DMS53 (cell line): ENCODE measurements at regions not wholly inside any gene's neighbourhood (a gene's known extent, or its start where the extent isn't known, plus 50 kb on each side); places are given as distances from the start of the nearest gene placed in this dataset.
"Not testable (repeated sequence)": the region's sequence is repeated elsewhere in the genome, so short reads cannot be mapped to it uniquely, and the experiment has no call there.

Source experiments
- DNase-seq: peaks from one replicate; lab custom pipeline; 2025; lab: John Stamatoyannopoulos, UW

- not testable (repeated sequence) for DNase-seq
Observed at GRCh38 chr1:234795711-234796437, 185.9 kb upstream of the IRF2BP2 start.

DNA sequence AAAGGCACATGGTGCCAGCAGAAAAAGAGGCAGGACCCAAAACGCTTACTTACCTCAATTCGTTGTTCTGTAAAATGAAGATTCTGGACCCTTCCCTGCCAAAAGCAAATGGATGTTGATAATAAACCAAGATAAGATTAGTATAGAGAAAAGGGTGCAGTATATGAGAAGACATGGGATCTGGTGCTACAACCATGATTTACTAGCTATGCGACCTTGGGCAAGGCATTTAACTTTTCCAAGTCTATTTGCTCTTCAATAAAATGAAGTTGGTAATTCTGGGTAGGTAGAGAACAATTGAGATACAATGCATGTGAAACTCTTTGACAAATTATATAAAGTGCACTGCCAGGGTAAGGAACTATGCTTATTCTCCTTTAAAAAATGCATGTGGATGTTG is 185.0 kb upstream of the IRF2BP2 start:
- not testable (repeated sequence) for DNase-seq

DNA sequence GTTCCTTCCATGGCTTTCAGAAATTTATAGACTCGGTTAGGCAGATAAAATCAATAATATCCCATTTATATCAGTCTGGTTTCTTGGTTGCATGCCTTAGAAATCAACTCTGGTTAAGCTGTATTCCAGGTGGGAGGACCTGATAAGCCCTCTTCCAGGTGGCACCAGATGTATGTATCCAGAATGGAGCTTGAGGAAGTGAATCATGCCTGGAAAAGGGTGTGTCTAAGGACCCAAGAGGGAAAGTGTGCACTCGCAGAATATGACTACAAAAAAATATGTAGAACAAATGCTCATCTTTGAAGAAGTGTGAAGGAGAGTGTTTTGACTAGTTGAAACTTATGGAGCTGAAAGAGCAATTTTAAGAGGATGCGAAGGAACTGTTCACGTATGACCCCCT is 184.5 kb upstream of the IRF2BP2 start:
- DNase-seq: not testable (repeated sequence)

DNA sequence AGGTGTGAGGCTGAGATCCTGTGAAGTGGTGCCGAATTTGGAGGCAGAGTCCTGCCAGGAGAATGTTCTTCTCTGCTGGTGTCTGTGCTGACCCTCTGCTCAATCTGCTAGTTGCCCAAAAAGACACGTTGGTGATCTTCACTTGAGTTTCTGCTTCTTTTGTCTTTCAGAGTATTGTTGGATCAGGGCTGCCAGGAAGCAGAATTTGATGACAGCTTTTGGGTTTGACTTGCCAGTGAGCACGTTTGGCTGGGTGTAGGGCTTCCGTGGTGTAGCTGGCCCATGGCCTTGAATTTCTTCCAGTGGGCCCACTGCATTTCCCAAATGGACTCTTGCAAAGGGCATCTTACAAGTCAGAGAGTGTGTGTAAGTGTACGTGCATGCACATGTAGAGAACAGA is 183.9 kb upstream of the IRF2BP2 start:
- DNase-seq: not testable (repeated sequence)

- DNase-seq: not testable (repeated sequence)
Observed at GRCh38 chr1:234792221-234792864, 182.4 kb upstream of the IRF2BP2 start.

DNA sequence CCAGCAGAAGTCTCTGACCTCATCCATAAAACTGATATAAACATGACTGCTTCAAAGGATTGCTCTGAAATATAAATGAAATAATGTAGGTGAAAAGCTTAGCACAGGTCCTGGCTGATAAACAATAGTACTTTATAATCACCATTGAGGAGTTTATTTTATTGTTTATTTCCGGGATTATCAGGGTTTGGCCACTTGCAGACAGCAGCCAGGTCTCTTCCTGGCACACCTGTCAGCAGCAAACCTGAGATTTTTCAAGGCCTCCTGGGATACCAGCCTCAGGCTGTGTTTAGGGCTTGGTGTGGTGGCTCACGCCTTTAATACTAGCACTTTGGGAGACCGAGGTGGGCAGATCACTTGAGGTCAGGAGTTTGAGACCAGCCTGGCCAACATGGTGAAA is 181.6 kb upstream of the IRF2BP2 start:
- not testable (repeated sequence) for DNase-seq

DNA sequence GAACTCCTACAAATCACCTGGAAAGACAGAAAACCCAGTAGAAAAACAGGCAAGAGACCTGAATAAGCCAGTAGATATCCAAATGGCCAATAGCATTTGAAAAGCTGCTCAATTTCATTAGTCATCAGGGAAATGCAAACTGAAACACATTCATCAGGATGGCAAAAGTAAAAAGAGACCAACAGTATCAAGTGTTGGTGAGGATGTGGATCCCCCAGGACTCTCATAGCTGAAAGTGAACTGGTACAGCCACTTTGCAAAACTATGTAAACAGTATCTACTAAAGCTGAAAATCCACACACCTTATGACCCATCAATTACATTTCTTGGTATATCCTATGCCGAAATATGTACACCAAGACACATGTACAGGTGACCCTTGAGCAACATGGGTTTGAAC is 180.4 kb upstream of the IRF2BP2 start:
- not testable (repeated sequence) for DNase-seq

GRCh38 chr1:234787011-234787584 is 177.1 kb upstream of the IRF2BP2 start:
- not testable (repeated sequence) for DNase-seq

DNA sequence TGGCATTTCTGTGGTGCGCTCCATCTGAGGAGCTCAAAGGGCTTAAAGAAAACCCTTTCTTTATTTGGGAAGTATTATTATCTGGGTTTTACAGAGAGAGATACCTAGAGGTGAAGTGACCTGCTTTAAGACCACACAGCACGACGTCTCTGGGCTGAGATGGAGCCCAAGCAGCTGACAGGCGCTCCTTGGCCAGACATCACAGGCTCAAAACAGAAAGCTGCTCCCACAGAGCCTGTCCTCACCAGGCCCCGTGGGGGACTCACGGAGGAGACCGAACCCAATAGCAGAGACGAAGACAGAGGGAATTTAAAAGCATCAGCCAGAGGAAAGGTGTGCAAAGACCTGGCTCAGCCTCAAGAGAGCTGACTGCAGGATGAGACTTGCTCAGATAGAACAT is 175.9 kb upstream of the IRF2BP2 start:
- DNase-seq: not testable (repeated sequence)

DNA sequence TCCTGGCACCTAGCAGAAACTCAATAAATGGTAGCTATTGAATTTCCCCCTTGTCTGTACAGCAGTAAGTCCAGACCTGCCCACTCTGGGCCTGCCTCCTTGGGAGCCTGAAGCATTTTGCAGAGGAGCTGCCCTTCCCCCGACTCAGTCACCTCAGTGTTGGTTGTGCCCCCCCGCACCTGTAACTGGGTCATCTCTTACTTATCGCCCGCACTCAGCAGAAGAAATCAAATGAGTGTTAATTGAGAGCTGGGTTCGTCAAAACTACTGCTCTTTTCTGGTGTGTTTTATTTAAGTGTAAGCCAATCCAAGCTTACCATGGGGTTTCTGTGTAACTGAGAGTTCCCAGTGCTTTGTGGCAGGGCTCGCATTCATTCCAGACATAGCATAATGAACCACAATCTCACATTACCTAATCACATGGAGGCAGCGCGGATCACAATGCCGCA is 175.5 kb upstream of the IRF2BP2 start:
- DNase-seq: not testable (repeated sequence)

GRCh38 chr1:234784108-234784507 is 174.1 kb upstream of the IRF2BP2 start:
- not testable (repeated sequence) for DNase-seq

DNA sequence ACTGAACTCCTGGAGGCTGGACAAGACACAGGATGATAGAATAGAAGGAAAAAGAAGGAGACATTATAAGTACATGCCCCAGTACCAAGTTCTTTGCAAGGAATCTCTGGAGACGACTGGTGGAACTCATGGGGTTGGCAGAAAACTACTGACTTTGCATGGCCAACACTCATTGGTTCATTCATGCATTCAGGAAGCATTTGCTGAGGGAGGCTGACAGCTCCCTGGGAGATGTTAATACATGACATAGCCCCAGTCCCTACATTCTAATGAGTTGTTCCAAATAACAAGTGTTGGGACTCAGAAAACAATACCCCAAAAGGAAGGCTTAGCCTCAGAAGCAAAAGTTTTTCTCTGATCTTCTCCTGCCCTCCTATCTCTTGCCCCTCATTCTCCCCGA is 172.8 kb upstream of the IRF2BP2 start:
- no peak for DNase-seq

DNA sequence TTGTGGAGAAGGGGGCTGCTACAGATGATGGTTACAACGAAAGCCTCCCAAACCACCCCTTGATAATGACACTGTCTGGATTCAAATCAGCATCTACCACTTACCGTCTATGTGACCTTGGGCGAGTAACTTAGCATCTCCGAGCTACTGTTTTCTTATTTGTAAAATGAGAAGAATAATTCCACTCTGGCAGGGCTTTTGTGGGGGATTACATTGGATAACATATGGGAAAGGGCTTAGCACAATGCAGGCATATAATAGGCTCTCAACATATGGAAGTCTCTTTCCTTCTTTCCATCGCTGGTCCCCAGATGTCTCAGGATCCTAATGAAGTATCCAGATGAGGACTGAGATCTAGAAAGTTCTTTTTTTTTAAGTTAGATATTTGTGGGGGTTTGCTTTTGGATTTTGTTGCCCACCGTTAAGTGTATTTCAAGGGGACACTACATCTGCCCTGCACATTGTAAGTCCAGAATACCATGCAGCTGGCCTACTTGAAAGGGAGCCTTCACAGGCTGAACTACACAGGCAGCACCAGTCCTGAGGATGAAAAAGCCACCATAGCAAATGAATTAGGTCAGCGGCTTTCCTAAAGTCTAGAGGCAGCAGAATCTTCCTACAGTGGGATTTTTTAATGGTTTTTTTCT is 172.2 kb upstream of the IRF2BP2 start:
- DNase-seq: no peak

DNA sequence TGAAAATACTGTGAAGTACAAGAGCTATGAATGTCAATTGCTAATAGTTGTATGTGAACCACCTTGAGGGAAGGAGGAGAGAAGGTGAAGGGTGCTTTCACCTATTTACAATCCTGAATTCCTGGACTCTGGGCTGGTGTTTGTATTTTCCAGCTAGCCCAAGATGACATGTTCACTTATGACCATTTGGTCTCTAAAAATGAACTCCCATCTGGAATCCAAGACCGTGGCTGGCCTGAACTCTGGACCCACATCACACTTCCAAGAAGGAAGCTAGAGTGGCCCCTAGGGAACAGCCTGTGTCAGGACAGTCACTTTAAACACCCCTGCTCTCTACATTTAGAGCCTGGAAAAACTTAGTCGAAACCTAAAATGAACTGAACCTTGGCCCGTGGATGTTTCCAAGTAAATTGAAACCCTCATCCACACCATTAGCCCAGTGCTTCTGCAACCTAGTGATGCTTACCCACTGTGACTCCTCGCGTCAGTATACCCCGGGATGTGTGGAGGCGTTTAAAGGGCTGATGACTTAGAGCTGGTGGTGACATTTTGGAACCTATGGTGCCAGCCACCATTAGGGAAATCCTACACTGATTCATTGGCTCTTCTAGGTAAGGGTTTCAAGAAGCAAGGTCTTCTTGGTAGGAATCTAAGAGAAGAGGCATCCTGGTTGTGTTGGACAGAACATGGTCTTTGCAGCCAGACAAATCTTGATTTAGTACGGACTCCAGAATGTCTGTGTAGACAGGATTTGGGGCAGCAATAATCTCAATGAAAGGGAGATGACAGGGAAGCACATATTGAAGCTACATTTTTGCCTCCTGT is 171.5 kb upstream of the IRF2BP2 start:
- peak; percentile 35 for DNase-seq

- no peak for DNase-seq
Observed at GRCh38 chr1:234780531-234781162, 170.7 kb upstream of the IRF2BP2 start.

DNA sequence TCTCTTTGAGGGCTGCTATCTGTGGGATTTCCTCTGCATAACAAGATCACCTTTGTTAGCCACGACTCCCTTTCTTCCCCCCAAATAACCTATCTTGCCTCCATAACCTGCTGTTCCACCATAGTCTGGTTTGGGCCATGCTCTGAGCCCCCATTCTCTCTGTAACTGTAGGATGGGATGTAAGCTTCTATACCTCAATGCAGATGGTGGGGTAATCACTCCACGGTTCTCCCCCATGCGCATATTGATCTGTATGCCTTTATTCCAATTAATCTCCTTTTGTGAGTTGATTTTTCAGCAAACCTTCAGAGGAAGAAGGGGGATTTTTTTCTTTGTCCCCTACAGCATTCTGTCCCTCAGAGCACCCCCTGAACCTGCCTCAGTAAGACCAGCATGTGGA is 170.1 kb upstream of the IRF2BP2 start:
- DNase-seq: no peak

DNA sequence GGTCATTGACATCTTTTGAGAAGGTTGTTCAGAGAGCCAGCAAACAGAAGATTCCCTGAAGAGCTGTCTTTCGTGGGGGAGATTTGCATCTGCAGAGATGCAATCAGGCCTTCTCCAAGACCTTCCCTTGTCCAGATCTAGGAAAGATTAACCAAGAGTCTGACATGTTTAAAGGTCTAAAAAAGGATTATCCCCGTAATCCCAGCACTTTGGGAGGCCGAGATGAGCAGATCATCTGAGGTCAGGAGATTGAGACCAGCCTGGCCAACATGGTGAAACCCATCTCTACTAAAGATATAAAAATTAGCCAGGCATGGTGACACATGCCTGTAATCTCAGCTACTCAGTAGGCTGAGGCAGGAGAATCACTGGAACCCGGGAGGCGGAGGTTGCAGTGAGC is 169.6 kb upstream of the IRF2BP2 start:
- not testable (repeated sequence) for DNase-seq

DNA sequence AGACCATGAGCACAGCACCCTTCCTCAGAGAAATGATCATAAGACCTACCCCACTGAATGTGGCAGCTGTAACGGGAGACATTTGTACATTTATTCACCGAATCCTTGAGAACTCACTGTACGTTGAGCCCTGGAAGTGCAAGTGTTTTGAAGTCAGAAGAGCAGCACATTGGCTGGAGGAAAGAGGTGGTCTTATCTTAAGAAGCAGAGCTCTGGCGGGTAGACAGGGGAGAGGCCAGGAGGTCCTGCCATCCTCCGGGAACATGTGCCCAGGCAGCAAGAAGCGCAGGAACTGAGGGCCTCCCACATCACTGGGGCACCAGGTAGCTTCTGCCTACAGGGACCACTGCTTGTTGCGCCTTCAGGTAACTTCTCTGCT is 169.2 kb upstream of the IRF2BP2 start:
- no peak for DNase-seq

GRCh38 chr1:234778221-234779159 is 168.5 kb upstream of the IRF2BP2 start:
- DNase-seq: no peak

GRCh38 chr1:234777856-234778220 is 167.9 kb upstream of the IRF2BP2 start:
- DNase-seq: peak; percentile 33
